HCT116 (cell line): ENCODE measurements at regions not wholly inside any gene's neighbourhood (a gene's known extent, or its start where the extent isn't known, plus 50 kb on each side); places are given as distances from the start of the nearest gene placed in this dataset.

Experiments used
- CEBPB ChIP-seq: IDR thresholded peaks from 2 replicates; pipeline ENCODE4 v1.6.1; 2012; ENCODE audit warnings: low read depth
- EZH2 ChIP-seq: fragments of 200-600 bp; sonication (generic); IDR thresholded peaks from 2 replicates; pipeline ENCODE4 v1.6.1; 2017; ENCODE audit warnings: antibody characterized with exemption, mixed run types
- POLR2A ChIP-seq: IDR thresholded peaks from 2 replicates; pipeline ENCODE4 v1.7.0; 2011; ENCODE audit warnings: borderline replicate concordance; ENCODE audit not compliant: insufficient read depth, insufficient read length; ENCODE audit errors: extremely low read depth
- POLR2AphosphoS5 ChIP-seq: IDR thresholded peaks from 2 replicates; pipeline ENCODE4 v1.6.1; 2011; ENCODE audit warnings: mild to moderate bottlenecking, low read depth, low read length, moderate library complexity
- RAD21 ChIP-seq: IDR thresholded peaks from 2 replicates; pipeline ENCODE4 v1.6.1; 2012; ENCODE audit warnings: low read depth, mild to moderate bottlenecking
- TF ChIP-seq, protein P1 (sequence below), 3 experiments: fragments of 200-600 bp in 1 of 3; sonication (generic) in 1 of 3; IDR thresholded peaks in 2 of 3; conservative IDR thresholded peaks in 1 of 3; 2 replicates each; pipeline ENCODE4 v1.5.1; 2012 to 2017; ENCODE audit warnings: low read depth in 2 of 3, low read length in 2 of 3, antibody characterized with exemption in 1 of 3, borderline replicate concordance in 1 of 3, control low read depth in 1 of 3, mild to moderate bottlenecking in 1 of 3, mixed read lengths in 1 of 3, mixed run types in 1 of 3, moderate library complexity in 1 of 3; ENCODE audit not compliant: insufficient read depth in 1 of 3
- TF ChIP-seq, protein P2 (sequence below): IDR thresholded peaks from 2 replicates; pipeline ENCODE4 v1.6.1; 2011; ENCODE audit warnings: mild to moderate bottlenecking, low read length, moderate library complexity; ENCODE audit not compliant: insufficient replicate concordance; ENCODE audit errors: extremely low read depth
- TF ChIP-seq, protein P3 (sequence below): IDR thresholded peaks from 2 replicates; pipeline ENCODE4 v1.6.1; 2012

DNA sequence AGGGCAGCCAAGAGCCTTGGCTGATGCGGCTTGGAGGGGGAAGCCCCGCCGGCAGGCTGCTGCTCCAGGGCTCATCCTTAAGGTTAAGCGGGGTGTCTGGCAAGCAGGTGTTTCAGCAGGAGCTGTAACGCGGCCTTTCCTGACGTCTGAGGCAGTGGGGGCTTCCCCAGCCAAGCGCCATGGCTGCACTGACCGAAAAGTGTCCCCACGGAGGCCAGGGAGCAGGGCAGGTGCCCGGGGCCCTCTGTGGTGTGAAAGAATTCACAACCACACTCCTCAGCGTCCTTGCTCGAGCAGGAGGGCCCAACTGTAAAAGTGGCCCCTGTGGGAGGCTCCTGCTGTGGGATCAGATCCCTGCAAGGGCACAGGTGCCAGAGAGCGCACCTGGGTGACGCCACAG is 79.2 kb downstream of the DHCR7 start:
- TF ChIP-seq, protein P1, sequence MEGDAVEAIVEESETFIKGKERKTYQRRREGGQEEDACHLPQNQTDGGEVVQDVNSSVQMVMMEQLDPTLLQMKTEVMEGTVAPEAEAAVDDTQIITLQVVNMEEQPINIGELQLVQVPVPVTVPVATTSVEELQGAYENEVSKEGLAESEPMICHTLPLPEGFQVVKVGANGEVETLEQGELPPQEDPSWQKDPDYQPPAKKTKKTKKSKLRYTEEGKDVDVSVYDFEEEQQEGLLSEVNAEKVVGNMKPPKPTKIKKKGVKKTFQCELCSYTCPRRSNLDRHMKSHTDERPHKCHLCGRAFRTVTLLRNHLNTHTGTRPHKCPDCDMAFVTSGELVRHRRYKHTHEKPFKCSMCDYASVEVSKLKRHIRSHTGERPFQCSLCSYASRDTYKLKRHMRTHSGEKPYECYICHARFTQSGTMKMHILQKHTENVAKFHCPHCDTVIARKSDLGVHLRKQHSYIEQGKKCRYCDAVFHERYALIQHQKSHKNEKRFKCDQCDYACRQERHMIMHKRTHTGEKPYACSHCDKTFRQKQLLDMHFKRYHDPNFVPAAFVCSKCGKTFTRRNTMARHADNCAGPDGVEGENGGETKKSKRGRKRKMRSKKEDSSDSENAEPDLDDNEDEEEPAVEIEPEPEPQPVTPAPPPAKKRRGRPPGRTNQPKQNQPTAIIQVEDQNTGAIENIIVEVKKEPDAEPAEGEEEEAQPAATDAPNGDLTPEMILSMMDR (IDR thresholded peaks at IDR 0.05 in 2 of 3, conservative IDR thresholded peaks at IDR 0.05 in 1 of 3; ENCODE audit: borderline replicate concordance in 1 of 3, insufficient read depth in 1 of 3, low read depth in 2 of 3, low read length in 2 of 3): no peak
- TF ChIP-seq, protein P2, sequence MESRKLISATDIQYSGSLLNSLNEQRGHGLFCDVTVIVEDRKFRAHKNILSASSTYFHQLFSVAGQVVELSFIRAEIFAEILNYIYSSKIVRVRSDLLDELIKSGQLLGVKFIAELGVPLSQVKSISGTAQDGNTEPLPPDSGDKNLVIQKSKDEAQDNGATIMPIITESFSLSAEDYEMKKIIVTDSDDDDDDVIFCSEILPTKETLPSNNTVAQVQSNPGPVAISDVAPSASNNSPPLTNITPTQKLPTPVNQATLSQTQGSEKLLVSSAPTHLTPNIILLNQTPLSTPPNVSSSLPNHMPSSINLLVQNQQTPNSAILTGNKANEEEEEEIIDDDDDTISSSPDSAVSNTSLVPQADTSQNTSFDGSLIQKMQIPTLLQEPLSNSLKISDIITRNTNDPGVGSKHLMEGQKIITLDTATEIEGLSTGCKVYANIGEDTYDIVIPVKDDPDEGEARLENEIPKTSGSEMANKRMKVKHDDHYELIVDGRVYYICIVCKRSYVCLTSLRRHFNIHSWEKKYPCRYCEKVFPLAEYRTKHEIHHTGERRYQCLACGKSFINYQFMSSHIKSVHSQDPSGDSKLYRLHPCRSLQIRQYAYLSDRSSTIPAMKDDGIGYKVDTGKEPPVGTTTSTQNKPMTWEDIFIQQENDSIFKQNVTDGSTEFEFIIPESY: no peak
- TF ChIP-seq, protein P3, sequence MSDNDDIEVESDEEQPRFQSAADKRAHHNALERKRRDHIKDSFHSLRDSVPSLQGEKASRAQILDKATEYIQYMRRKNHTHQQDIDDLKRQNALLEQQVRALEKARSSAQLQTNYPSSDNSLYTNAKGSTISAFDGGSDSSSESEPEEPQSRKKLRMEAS: no peak
- no peak for TF ChIP-seq EZH2
- no peak for TF ChIP-seq POLR2A
- no peak for TF ChIP-seq RAD21
- no peak for TF ChIP-seq POLR2AphosphoS5
- no peak for TF ChIP-seq CEBPB
